Skeletal muscle cell (primary cell): ENCODE measurements at regions not wholly inside any gene's neighbourhood (a gene's known extent, or its start where the extent isn't known, plus 50 kb on each side); places are given as distances from the start of the nearest gene placed in this dataset.

ENCODE experiments used
- DNase-seq: peaks from one replicate; pipeline ENCODE4 v3.0.0-alpha.2; 2010; ENCODE audit warnings: low read depth
- H3K4me3 ChIP-seq: 2 replicates; pipeline ENCODE4 v1.5.1; 2011; ENCODE audit warnings: low read depth, mild to moderate bottlenecking, control low read depth, low read length, moderate library complexity

GRCh38 chr6:21409231-21409630 is 184.3 kb upstream of the SOX4 start:
- no peak overlapping the region for H3K4me3 ChIP-seq
- no peak for DNase-seq

GRCh38 chr6:21413428-21413827 is 180.1 kb upstream of the SOX4 start:
- no peak overlapping the region for H3K4me3 ChIP-seq
- DNase-seq: no peak

DNA sequence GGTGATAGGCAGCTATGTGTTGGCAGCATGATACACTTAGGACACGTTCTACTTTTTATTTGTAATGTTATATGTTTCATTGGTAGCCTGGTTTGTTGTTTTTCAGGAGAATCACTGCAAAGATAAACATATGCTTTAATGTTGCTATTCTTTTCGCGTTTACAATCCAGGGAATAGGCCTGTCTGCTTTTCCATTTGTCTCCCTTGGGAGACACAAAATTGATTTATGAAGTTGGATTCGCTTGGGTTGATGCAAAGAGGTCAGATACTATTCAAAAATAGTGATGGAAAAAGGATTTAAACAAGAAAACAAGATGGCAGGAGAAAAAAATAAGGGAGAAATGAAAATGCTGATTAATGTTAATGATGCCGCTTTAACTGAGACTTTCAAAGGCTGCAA is 179.5 kb upstream of the SOX4 start:
- DNase-seq: no peak
- no peak overlapping the region for H3K4me3 ChIP-seq

- DNase-seq: no peak
- H3K4me3 ChIP-seq: no peak overlapping the region
These were observed 173.2 kb upstream of the SOX4 start for GRCh38 chr6:21420146-21420878.

GRCh38 chr6:21420926-21421325 is 172.6 kb upstream of the SOX4 start:
- no peak overlapping the region for H3K4me3 ChIP-seq
- no peak for DNase-seq

GRCh38 chr6:21423106-21423854 is 170.3 kb upstream of the SOX4 start:
- no peak overlapping the region for H3K4me3 ChIP-seq
- no peak for DNase-seq

- no peak for DNase-seq
- H3K4me3 ChIP-seq: no peak overlapping the region
These were observed 166.6 kb upstream of the SOX4 start for GRCh38 chr6:21426841-21427490.

DNA sequence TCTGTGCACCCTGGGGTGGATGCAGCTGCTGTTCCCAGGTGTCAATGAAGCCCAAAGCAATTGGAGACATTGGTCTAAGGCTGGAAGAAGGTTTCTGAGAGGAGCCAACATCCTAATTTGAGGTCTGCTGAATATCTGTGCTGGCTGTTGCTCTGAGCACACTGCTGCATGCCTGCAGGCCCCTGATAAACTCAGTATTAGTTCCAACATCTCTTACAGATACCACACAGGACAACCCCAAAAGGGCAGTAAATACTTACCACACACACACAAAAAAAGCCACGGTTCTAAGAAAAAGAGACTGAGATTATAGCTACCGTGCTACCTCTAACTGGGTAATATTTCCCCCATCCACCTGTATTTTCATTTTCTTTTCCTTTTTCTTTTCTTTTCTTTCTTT is 164.3 kb upstream of the SOX4 start:
- H3K4me3 ChIP-seq: no peak overlapping the region
- DNase-seq: no peak

GRCh38 chr6:21431526-21431925 is 162.0 kb upstream of the SOX4 start:
- H3K4me3 ChIP-seq: no peak overlapping the region
- no peak for DNase-seq

DNA sequence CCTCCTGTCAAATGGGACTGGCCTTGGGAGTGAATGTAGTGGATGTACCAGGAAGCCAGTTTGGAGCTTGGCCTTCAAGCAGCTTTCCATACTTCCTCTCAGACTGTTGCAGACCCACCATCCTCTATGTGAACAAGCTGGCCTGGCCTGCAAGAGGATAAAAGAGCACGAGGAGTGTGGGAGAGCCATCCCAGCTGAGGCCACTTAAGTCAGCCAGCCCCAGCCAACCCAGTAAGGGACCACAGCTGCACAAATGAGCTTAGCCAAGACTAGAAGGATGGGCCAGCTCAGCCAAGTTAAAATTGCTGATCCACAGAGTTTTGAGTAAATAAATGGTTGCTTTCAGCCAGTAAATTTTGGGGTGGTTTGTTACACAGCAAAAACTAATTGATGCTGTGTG is 156.9 kb upstream of the SOX4 start:
- no peak for DNase-seq
- H3K4me3 ChIP-seq: no peak overlapping the region

GRCh38 chr6:21437581-21437980 is 156.0 kb upstream of the SOX4 start:
- no peak overlapping the region for H3K4me3 ChIP-seq
- DNase-seq: no peak

GRCh38 chr6:21438237-21438985 is 155.1 kb upstream of the SOX4 start:
- no peak for DNase-seq
- H3K4me3 ChIP-seq: no peak overlapping the region

- no peak overlapping the region for H3K4me3 ChIP-seq
- no peak for DNase-seq
These were observed 154.6 kb upstream of the SOX4 start for GRCh38 chr6:21438986-21439352.

DNA sequence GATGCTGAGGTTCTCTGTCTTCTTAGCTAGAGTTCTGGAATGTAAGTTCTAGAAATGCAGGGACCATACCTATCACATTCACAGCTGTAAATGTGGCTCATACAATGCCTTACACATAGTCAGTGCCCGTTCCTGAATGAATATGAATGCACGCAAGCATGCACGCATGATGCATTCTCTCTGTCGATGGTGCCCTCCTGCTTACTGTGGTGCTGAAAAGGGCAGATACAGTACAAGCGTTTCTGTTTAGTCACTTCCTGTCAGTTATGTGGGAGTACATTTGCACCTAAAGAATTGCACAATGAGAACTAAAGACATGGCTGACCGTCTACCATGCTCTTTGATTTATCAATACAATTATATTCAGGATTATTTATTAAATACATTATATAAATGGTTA is 152.2 kb upstream of the SOX4 start:
- no peak for DNase-seq
- H3K4me3 ChIP-seq: no peak overlapping the region

DNA sequence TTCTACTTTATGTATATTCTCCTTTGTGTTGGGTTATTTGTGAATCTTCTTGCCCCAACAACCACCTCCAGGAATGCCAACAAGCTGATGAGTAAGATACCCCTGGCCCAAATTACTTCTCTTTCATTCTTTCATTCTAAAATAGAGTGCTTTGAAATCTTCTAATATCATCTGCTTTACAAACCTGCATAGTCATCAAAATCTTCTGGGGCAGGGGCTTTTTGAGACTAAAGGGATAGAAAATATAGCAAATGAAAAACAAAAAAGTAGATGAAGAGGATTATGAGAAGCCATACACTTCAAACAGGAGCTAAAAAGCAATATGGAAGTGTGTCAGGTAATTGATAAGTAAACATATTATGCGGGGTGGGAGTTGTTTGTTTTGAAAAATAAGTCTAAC is 150.7 kb upstream of the SOX4 start:
- no peak for DNase-seq
- H3K4me3 ChIP-seq: no peak overlapping the region

DNA sequence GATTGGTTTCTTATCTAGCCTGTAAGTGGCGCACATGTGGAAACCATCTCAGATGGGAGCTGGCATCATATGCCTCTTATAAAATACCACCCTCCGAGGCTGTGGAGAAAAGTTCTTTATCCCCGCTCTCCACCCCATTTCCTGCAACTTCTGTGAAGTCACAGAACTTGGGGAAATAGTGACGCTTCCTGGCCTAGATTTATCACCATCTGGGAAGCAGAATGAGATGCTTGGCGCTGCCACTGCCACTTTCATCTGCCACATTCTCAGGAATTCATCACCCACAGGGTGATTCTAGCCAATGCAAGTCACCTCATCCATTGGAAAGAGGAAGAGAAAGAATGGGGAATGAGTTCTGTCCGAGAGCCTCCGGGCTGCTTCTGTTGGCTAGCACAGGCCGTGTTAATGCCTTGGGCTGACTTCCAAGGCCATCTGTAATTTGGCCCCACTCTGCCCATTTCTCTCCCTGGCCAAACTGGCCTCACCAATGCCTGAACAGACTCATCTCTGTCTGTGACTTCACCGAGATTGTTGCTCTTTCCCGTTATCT is 148.8 kb upstream of the SOX4 start:
- no peak overlapping the region for H3K4me3 ChIP-seq
- no peak for DNase-seq

DNA sequence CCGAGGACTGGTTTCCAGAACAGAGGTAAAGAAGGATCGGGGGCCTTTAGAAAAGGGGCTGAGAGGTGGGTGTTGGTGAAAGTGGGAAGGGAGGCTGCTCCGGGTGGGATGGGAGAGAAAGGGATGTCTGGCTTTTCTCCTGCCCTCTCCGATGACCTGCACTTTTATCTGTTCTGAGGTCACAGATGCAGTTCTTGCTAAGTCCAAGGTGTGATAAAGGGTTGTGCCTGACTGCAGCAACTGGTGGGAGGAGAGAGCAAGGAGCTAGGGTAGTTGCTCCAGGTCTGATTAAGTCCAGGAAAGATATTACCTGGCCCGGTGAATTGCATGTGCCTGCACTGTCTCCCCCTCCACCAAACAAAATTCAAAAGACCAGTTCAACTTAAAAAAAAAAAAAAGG is 145.6 kb upstream of the SOX4 start:
- no peak overlapping the region for H3K4me3 ChIP-seq
- no peak for DNase-seq

DNA sequence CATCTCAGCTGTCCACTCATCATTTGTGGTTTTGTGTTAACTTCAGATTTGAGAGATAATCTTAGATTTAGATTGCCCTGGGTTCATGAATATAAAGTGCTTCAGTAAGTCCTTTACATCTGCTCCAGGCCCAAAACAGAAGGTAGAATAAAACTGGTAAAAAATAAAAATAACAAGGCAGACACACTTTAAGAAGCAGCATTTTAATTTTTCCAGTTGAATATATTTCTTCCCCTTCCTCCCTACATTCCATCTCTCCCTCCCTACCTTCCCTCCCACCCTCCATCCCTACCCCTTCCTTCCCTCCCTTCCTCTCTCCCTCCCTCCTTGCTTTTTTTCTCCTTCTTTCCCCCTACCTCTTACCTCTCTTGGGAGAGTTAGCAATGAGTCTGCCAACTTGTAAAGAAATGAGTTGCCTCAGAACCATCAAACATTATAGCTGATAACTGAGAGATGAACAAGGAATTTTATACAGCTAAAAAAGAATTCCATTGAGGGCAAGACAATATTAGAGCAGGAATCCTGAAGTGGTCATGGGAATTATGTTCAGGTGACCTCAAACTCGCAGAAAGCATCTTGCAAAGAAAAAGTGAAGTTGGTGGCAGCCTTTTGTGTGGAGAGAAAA is 145.0 kb upstream of the SOX4 start:
- no peak overlapping the region for H3K4me3 ChIP-seq
- no peak for DNase-seq

DNA sequence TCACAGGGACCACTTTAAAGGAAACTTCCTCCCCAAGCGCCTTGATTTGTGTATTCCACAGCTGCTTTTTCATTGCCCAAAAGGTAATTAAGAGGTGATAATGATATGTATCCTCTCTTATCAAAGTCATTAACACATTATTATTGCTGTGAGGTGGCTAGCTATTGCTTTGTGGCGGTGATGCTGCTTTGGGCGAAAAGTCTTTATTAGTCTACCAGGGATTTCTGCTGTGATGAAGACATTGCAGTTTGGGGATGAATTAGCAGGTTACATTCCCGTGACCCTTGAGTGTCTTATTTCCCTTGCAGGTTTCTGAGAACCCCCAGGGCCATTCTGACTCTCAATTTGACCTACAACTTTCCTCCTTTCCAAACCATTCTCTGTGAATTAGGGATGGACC is 143.4 kb upstream of the SOX4 start:
- no peak for DNase-seq
- no peak overlapping the region for H3K4me3 ChIP-seq
